ENCODE measurements at regions not wholly inside any gene's neighbourhood (a gene's known extent, or its start where the extent isn't known, plus 50 kb on each side); places are given as distances from the start of the nearest gene placed in this dataset.

DNA sequence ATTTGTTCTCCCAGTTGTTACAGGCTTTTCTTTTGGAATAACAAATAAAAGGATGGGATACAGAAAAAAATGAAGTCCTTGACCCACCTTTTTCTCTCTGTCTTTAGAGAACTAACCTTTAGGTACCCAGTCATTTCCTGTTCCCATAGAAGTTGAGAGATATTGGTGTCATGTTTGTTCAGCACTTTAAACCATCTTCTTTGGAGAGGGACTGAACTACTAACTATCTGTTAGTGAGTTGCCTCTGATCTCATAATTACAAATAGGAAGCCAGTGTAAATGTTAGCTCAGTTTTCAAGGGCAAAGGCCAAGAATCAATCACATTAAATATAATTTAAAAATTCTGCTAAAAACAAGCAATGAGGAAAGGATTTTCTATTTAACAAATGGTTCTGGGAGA, 72.9 kb upstream of the DCBLD2 start:
- no peak overlapping the region for H3K9ac ChIP-seq
- TF ChIP-seq, protein P1, sequence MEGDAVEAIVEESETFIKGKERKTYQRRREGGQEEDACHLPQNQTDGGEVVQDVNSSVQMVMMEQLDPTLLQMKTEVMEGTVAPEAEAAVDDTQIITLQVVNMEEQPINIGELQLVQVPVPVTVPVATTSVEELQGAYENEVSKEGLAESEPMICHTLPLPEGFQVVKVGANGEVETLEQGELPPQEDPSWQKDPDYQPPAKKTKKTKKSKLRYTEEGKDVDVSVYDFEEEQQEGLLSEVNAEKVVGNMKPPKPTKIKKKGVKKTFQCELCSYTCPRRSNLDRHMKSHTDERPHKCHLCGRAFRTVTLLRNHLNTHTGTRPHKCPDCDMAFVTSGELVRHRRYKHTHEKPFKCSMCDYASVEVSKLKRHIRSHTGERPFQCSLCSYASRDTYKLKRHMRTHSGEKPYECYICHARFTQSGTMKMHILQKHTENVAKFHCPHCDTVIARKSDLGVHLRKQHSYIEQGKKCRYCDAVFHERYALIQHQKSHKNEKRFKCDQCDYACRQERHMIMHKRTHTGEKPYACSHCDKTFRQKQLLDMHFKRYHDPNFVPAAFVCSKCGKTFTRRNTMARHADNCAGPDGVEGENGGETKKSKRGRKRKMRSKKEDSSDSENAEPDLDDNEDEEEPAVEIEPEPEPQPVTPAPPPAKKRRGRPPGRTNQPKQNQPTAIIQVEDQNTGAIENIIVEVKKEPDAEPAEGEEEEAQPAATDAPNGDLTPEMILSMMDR (IDR thresholded peaks at IDR 0.05): no peak
- TF ChIP-seq EZH2 (IDR thresholded peaks at IDR 0.05) (no peak), EZH2phosphoT487 (IDR thresholded peaks at IDR 0.05) (no peak)
- no peaks in the 10 kb centered on the region for H3K79me2 ChIP-seq (ENCODE audit: low read depth)

DNA sequence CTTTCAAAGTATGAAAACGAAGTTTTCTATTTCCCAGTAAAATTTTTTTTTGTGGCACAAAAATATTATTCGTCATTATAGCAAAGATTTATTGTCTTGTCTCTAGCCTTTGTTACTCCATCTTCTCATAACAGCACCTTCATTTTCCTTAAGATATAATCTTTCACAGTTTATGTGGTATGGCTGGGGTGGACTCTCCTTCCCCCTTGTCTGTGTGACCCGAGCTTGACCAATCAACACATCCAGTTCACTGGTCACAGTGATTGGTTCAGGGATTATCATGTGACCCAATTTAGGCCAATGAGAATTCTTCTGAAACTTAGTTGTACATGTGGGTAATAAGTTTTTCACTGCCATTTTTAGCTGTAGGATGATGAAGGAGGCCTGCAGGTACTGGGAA, 71.2 kb upstream of the DCBLD2 start:
- Mint-ChIP-seq H3K27me3 (ENCODE audit: insufficient read depth, low read depth) (no peaks in the 10 kb centered on the region), H3K4me3 (no peak overlapping the region), H3K4me1 (peaks cover 3% of the 10 kb centered on the region), H3K36me3 (peaks cover 3% of the 10 kb centered on the region), H3K27ac (no peak overlapping the region), H3K9me3 (peaks cover 12% of the 10 kb centered on the region)
- H3K36me3 ChIP-seq: no peaks in the 10 kb centered on the region
- H3K9me3 ChIP-seq (ENCODE audit: low read depth): no peaks in the 10 kb centered on the region
- H3K27ac ChIP-seq: no peak overlapping the region
- no peaks in the 10 kb centered on the region for H3K4me1 ChIP-seq
- H3K27me3 ChIP-seq: no peaks in the 10 kb centered on the region
- no peaks in the 10 kb centered on the region for H3F3A ChIP-seq (ENCODE audit: low read depth)
- H3K79me2 ChIP-seq (ENCODE audit: low read depth): no peaks in the 10 kb centered on the region
- TF ChIP-seq EZH2 (IDR thresholded peaks at IDR 0.05) (no peak), EZH2phosphoT487 (IDR thresholded peaks at IDR 0.05) (no peak)
- TF ChIP-seq, protein P1 (IDR thresholded peaks at IDR 0.05): no peak
- DNase-seq (ENCODE audit: low spot score): no peak
- no peak overlapping the region for H3K4me2 ChIP-seq
- no peak overlapping the region for H3K9ac ChIP-seq
- no peaks in the 10 kb centered on the region for H4K20me1 ChIP-seq (ENCODE audit: low read depth)
- H3K4me3 ChIP-seq: no peak overlapping the region
- no peak overlapping the region for H2AFZ ChIP-seq (replicated peaks)

More for the DNA sequence above, 72.9 kb upstream of the DCBLD2 start:
- DNase-seq (ENCODE audit: low spot score): no peak
- peaks cover 9% of the 10 kb centered on the region for H3K4me1 Mint-ChIP-seq
- Histone ChIP-seq H4K20me1 (ENCODE audit: low read depth) (no peaks in the 10 kb centered on the region), H3K4me3 (no peak overlapping the region), H3F3A (ENCODE audit: low read depth) (no peaks in the 10 kb centered on the region), H3K4me2 (no peak overlapping the region), H2AFZ (replicated peaks) (no peak overlapping the region), H3K4me1 (no peaks in the 10 kb centered on the region), H3K27ac (no peak overlapping the region), H3K27me3 (no peaks in the 10 kb centered on the region), H3K36me3 (no peaks in the 10 kb centered on the region), H3K9me3 (ENCODE audit: low read depth) (no peaks in the 10 kb centered on the region)
- H3K4me3 Mint-ChIP-seq: no peak overlapping the region
- H3K36me3 Mint-ChIP-seq: peaks cover 3% of the 10 kb centered on the region
- H3K27me3 Mint-ChIP-seq (ENCODE audit: insufficient read depth, low read depth): no peaks in the 10 kb centered on the region
- peaks cover 12% of the 10 kb centered on the region for H3K9me3 Mint-ChIP-seq
- no peak overlapping the region for H3K27ac Mint-ChIP-seq

DNA sequence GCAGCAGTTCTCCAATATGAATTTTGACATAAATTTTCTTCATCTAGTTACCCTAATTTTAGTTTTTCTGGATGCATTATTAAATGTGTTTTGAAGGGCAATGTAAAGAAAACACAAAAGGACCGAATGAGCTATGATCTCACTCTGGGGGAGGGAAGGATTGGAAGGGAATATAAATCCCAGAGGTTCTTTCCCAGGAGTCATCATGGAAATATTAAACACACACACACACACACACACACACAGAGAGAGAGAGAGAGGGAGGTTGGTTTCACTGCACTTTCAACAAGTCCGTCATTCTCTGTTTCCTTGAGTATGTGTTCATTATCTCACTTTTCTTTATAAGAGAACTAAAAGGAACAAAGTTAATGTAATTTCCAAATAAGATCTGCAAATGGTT, 70.7 kb upstream of the DCBLD2 start:
- no peaks in the 10 kb centered on the region for H3K4me1 ChIP-seq
- no peak overlapping the region for H3K9ac ChIP-seq
- H3K27ac Mint-ChIP-seq: no peak overlapping the region

More for the DNA sequence above, 70.7 kb upstream of the DCBLD2 start:
- Histone ChIP-seq H3K27ac (no peak overlapping the region), H3K79me2 (ENCODE audit: low read depth) (no peaks in the 10 kb centered on the region), H3K36me3 (no peaks in the 10 kb centered on the region), H3K4me2 (no peak overlapping the region), H3F3A (ENCODE audit: low read depth) (no peaks in the 10 kb centered on the region), H3K27me3 (no peaks in the 10 kb centered on the region), H3K4me3 (no peak overlapping the region), H4K20me1 (ENCODE audit: low read depth) (no peaks in the 10 kb centered on the region), H3K9me3 (ENCODE audit: low read depth) (no peaks in the 10 kb centered on the region), H2AFZ (replicated peaks) (no peak overlapping the region)
- Mint-ChIP-seq H3K9me3 (peaks cover 12% of the 10 kb centered on the region), H3K36me3 (peaks cover 3% of the 10 kb centered on the region), H3K27me3 (ENCODE audit: insufficient read depth, low read depth) (no peaks in the 10 kb centered on the region), H3K4me1 (no peaks in the 10 kb centered on the region), H3K4me3 (no peak overlapping the region)
- TF ChIP-seq EZH2 (IDR thresholded peaks at IDR 0.05): no peak
- TF ChIP-seq, protein P1 (IDR thresholded peaks at IDR 0.05): no peak
- no peak for TF ChIP-seq EZH2phosphoT487 (IDR thresholded peaks at IDR 0.05)
- DNase-seq (ENCODE audit: low spot score): no peak

Data from neural progenitor cell (in vitro differentiated cells).